GM19035 (cell line): ENCODE measurements at regions not wholly inside any gene's neighbourhood (a gene's known extent, or its start where the extent isn't known, plus 50 kb on each side); places are given as distances from the start of the nearest gene placed in this dataset.
"Not testable (repeated sequence)": the region's sequence is repeated elsewhere in the genome, so short reads cannot be mapped to it uniquely, and the experiment has no call there.

ENCODE experiments used
- ATAC-seq: cut with Tn5 transposase; IDR thresholded peaks from one replicate; pipeline ENCODE4 v1.9.1; 2021; ENCODE audit not compliant: unreplicated experiment

- ATAC-seq = no peak
Measured at GRCh38 chr14:49033131-49033530, 553.0 kb downstream of the RPS29 start.

GRCh38 chr14:49031710-49032109 is 554.5 kb downstream of the RPS29 start:
- ATAC-seq = not testable (repeated sequence)

DNA sequence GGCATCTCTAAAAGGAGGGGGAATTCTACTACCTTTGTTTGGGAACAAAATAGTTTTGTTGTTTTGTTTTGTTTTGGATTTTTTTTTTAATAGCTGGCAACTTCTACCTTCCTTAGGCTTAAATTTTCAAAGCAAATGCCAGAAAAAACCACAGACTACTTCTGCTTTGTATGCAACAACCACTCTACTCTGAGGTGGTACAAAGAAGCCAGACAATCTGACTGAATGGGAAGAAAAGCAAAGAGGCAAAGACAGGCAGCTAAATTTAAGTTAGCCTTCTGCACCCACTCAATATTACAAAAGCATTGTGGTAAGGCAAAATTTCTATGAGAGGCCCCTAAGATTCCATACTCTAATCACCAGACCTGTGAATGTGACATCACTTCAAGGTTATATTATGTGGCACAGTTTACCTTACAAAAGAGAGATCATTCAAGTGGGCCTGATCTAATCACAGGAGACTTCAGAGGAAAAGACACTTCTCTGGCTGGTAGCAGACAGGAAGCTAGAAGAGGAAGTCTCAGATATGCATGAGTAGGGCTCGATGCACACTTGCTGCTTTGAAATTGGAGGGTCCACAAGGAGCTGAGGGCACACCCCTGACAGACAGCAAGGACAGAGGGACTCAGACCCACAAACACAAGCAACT is 566.6 kb downstream of the RPS29 start:
- ATAC-seq = no peak

DNA sequence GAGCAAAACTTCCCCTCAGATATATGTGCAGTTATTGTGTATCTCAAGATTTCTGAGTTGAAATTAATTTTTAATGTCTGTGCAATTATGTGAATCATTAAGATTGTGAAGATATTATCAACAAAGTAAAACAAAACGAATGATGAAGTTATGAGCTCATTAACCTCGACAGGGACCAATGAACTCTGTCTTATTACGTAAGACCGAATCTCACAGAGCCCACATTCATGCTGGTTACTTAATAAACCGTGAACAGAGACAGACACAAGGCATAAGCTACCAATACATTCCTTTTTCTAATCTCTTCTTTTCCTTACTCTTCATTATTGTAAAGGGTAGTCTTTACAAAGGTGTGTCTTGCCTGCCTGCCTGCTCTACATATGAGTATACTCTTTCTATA is 568.7 kb downstream of the RPS29 start:
- no peak for ATAC-seq

GRCh38 chr14:49016381-49016780 is 569.8 kb downstream of the RPS29 start:
- ATAC-seq = no peak

GRCh38 chr14:49014476-49014875 is 571.7 kb downstream of the RPS29 start:
- ATAC-seq = no peak

GRCh38 chr14:49008363-49008762 is 577.8 kb downstream of the RPS29 start:
- no peak for ATAC-seq

DNA sequence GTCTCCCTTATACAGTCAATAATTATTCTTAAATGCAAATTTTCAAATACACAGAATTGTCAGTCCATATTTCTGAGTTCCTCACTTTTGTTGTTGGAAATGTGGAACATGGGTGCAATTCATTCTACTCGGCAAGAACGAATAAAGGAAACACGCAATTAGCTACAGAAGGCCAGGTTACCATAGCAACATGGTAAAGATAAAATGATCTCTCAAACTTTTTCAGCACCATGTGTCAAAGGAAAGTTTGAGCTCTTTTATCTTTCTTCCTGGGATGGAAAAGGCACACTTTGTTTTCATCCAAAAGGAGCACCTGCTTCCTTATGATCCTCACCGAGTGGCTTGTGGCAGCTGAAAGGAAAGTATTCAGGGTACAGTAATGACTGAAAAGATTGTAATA is 595.0 kb downstream of the RPS29 start:
- no peak for ATAC-seq

DNA sequence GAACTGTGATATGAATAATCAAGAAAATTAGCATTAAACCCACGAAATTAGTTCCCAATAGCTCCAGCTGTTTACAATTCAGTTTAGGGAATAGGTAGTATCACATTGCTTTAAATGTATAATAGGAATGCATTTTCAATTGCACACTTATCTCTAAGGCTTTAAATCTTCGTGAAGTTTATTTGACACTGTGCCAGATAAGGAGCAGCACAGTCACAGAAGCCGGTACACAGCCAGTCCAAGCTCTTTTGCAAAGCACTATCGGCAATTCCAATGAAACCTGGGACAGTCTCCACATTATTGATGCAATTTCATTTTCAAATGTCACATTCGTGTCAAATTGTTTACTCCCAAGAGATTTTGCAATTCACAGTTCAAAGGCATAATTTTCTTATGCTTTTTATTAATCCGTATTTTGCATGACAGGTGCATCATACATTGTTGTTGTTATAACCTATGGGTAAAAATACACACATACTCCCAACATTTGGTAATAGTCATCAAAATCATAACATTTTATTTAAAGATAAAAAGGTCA is 602.8 kb downstream of the RPS29 start:
- no peak for ATAC-seq

GRCh38 chr14:48974994-48975393 is 611.2 kb downstream of the RPS29 start:
- no peak for ATAC-seq

DNA sequence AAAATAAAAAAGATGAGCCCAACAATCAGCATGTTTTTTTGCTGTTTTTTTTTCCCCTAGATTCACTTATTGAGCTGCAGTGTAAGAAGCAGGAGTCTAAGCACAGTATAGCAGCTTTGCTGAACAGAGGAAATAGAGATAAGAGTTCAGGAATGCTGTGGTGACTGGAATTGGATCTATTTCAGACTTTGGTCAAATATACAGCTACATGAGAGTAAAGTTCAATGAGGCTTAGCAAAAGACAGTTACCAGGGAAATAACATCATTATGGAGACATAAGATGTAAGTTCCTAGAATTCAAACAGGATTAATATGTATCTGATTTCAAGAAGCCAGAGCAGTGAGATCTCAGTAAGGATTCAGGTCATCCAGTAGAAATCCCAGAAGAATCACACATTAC is 613.0 kb downstream of the RPS29 start:
- ATAC-seq = no peak

DNA sequence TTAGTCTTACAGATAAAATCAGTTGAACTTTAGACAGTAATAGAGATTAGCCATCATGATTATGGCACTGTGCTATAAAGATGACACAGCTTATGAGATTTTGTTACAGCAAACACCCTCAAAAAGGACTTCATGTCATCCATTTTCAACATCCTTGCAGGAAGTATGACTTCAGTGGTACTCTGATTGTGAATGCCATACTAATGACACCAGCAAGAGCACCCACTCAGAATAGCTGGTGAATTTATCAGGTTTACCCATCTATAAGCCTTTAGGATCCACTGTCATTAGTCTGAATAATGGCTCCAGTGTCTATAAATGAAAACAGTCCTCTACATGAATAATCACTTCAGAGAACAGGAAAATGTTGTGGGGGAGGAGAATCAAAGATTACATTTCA is 615.2 kb downstream of the RPS29 start:
- ATAC-seq = no peak

GRCh38 chr14:48967419-48967818 is 618.8 kb downstream of the RPS29 start:
- ATAC-seq = no peak

- ATAC-seq = no peak
Measured at GRCh38 chr14:48963231-48963790, 622.9 kb downstream of the RPS29 start.

GRCh38 chr14:48957486-48957885 is 628.7 kb downstream of the RPS29 start:
- ATAC-seq = no peak

GRCh38 chr14:48955857-48956256 is 630.3 kb downstream of the RPS29 start:
- ATAC-seq = no peak

GRCh38 chr14:48954446-48954845 is 631.7 kb downstream of the RPS29 start:
- ATAC-seq = no peak

GRCh38 chr14:48944809-48945208 is 641.4 kb downstream of the RPS29 start:
- no peak for ATAC-seq

DNA sequence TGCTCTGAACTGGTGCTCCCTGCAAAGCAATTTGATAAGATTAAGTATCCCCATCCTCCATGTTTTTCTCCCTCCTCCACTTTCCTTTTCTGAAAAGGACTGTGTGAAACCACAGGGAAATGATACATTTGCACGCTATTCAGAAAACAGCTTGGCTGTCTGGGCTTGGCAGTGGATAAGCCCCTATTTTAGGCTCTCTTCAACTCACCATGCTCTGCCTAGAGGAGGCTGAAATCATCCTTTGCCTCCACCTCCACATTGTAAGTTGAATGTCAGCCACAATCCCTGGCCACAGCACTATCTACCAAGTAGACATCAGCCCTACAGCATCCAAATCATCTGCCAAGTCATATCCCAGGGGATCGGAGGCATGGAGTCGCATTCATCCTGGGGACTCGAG is 642.3 kb downstream of the RPS29 start:
- ATAC-seq = no peak

DNA sequence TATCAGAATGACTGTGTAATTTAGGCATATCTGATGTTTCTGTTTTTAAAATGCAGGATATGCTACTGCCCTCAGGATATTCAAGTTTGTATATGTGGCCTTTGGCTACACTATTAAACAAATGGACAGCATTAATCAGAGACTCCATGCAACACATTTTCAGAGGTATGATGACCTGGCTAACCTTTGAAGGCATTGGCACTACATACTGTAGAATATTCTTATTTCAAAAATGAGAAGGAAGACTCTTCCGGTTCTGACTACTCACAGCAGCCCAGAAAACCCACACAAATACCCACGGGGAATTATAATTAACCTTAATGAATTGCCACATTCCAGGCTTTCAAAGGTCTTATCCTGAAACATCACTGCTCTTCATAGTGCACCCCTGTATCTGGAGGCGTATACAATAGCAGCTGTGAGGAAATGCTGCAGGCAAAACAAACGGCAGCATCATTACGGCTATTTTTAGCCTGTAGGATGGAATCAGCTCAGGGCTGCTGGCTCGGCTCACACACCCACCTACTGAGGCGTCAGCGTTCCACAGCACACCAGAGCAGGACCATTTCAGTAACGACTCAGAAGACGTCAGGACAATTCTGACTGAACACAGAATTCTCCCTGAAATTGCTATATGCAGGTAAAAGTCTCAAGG is 648.5 kb downstream of the RPS29 start:
- ATAC-seq = no peak

GRCh38 chr14:48936849-48937248 is 649.3 kb downstream of the RPS29 start:
- ATAC-seq = no peak

- ATAC-seq = no peak
Measured at GRCh38 chr14:48936362-48936761, 649.8 kb downstream of the RPS29 start.
